Mesothelial cell of epicardium (in vitro differentiated cells): ENCODE measurements at regions not wholly inside any gene's neighbourhood (a gene's known extent, or its start where the extent isn't known, plus 50 kb on each side); places are given as distances from the start of the nearest gene placed in this dataset.

Source experiments
- DNase-seq, 2 experiments: peaks; one replicate each; pipeline ENCODE4 v3.0.0; 2021; ENCODE audit warnings: low spot score in 2 of 2; ENCODE audit not compliant: unreplicated experiment in 2 of 2
- H3K27ac Mint-ChIP-seq: 2 replicates; pipeline ENCODE4 v1.8.0; 2021; ENCODE audit warnings: mixed read lengths
- H3K27me3 Mint-ChIP-seq: 2 replicates; pipeline ENCODE4 v1.8.0; 2021; ENCODE audit warnings: low read depth, mixed read lengths
- H3K36me3 Mint-ChIP-seq: 2 replicates; pipeline ENCODE4 v1.8.0; 2021; ENCODE audit warnings: mixed read lengths
- H3K4me1 Mint-ChIP-seq: 2 replicates; pipeline ENCODE4 v1.8.0; 2021; ENCODE audit warnings: mixed read lengths
- H3K4me3 Mint-ChIP-seq: 2 replicates; pipeline ENCODE4 v1.8.0; 2021; ENCODE audit warnings: mild to moderate bottlenecking, moderate library complexity, mixed read lengths
- H3K9me3 Mint-ChIP-seq: 2 replicates; pipeline ENCODE4 v1.8.0; 2021; ENCODE audit warnings: mixed read lengths
- TF ChIP-seq, protein P1 (sequence below): fragments of 200-600 bp; sonication (generic); IDR thresholded peaks from one replicate; pipeline ENCODE4 v1.5.0; 2021; ENCODE audit warnings: antibody characterized with exemption; ENCODE audit not compliant: unreplicated experiment

DNA sequence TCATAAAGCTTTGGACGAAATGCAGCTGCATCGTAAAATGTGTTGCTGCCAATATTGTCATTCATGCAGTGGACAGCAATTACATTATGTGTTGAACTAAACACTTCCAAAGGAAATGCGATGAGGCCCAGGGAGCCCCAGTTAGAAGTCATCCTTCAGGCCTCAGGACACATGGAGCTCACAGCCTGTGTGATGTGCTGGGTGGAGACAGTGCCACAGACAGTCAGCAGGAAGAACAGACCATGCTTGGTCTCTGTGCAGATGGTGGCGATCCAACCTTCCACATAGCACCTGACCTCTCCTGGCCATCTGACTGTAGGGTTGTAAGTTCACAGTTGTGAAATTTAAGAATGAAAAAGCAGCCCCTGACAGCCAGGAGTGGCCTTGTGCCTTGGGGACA is 118.3 kb upstream of the ALKAL2 start:
- Mint-ChIP-seq H3K4me3 (no peak overlapping the region), H3K27me3 (peaks cover 44% of the 10 kb centered on the region), H3K27ac (no peak overlapping the region), H3K36me3 (no peaks in the 10 kb centered on the region), H3K9me3 (peaks cover 18% of the 10 kb centered on the region), H3K4me1 (peaks cover 13% of the 10 kb centered on the region)
- peak in 1 of 2 experiments; percentile 16 for DNase-seq
- TF ChIP-seq, protein P1, sequence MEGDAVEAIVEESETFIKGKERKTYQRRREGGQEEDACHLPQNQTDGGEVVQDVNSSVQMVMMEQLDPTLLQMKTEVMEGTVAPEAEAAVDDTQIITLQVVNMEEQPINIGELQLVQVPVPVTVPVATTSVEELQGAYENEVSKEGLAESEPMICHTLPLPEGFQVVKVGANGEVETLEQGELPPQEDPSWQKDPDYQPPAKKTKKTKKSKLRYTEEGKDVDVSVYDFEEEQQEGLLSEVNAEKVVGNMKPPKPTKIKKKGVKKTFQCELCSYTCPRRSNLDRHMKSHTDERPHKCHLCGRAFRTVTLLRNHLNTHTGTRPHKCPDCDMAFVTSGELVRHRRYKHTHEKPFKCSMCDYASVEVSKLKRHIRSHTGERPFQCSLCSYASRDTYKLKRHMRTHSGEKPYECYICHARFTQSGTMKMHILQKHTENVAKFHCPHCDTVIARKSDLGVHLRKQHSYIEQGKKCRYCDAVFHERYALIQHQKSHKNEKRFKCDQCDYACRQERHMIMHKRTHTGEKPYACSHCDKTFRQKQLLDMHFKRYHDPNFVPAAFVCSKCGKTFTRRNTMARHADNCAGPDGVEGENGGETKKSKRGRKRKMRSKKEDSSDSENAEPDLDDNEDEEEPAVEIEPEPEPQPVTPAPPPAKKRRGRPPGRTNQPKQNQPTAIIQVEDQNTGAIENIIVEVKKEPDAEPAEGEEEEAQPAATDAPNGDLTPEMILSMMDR, result no peak

DNA sequence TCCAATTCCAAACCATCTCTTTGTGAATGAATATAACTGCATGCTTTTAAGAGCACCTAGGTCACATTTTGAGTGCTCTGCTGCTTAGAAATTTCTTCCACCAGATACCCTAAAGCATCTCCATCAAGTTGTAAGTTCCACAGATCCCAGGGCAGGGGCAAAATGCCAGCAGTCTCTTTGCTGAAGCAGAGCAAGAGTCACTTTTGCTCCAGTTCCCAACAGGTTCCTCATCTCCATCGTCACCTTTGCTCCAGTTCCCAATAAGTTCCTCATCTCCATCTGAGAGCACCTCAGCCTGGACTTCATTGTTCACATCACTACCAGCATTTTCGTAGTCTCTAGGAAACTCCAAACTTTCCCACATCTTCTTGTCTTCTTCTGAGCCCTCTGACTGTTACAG is 116.7 kb upstream of the ALKAL2 start:
- Mint-ChIP-seq H3K9me3 (peaks cover 11% of the 10 kb centered on the region), H3K4me1 (peaks cover 18% of the 10 kb centered on the region), H3K36me3 (no peaks in the 10 kb centered on the region), H3K27ac (no peak overlapping the region), H3K4me3 (no peak overlapping the region), H3K27me3 (peaks cover 41% of the 10 kb centered on the region)
- DNase-seq, result no peak
- TF ChIP-seq, protein P1, result no peak

DNA sequence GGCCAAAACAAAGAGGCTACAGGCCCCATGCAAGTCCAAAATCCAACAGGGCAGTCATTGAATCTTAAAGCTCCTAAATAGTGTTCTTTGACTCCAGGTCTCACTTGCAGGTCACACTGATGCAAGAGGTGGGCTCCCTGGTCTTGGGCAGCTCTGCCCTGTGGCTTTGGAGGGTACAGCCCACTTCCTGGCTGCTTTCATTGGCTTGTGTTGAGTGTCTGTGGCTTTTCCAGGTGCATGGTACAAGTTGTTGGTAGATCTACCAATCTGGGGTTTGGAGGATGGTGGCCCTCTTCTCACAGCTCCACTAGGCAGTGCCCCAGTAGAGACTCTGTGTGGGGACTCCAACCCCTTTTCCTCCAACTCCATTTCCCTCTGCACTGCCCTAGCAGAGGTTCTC is 115.8 kb upstream of the ALKAL2 start:
- peaks cover 37% of the 10 kb centered on the region for H3K27me3 Mint-ChIP-seq
- no peaks in the 10 kb centered on the region for H3K36me3 Mint-ChIP-seq
- no peak overlapping the region for H3K27ac Mint-ChIP-seq
- H3K4me3 Mint-ChIP-seq, result no peak overlapping the region
- DNase-seq, result peak in 1 of 2 experiments; percentile 19
- H3K4me1 Mint-ChIP-seq, result peaks cover 18% of the 10 kb centered on the region
- TF ChIP-seq, protein P1, result no peak
- H3K9me3 Mint-ChIP-seq, result peaks cover 11% of the 10 kb centered on the region

DNA sequence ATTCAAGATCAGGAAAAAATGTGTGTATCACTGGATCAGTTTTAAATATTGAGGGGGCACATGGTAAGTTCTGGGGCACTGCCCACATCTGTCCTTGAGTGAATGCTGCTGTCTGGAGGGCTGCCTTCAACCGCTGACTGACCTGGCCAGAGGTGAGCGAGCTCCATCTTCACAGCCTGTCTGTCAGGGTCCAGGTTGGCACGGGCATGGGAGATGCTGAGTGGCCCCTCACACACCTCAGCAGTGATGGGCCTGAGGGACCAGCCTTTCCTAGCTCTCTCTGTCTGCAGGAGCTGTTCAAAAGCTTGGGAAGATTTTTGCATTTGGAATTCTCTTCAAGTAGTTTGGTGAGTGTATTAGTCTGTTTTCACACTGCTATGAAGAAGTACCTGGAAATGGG is 114.8 kb upstream of the ALKAL2 start:
- Mint-ChIP-seq H3K27ac (no peak overlapping the region), H3K4me3 (no peak overlapping the region), H3K4me1 (peaks cover 18% of the 10 kb centered on the region), H3K36me3 (no peaks in the 10 kb centered on the region), H3K9me3 (peaks cover 11% of the 10 kb centered on the region), H3K27me3 (peaks cover 30% of the 10 kb centered on the region)
- TF ChIP-seq, protein P1, result no peak
- peak in 1 of 2 experiments; percentile 29 for DNase-seq

DNA sequence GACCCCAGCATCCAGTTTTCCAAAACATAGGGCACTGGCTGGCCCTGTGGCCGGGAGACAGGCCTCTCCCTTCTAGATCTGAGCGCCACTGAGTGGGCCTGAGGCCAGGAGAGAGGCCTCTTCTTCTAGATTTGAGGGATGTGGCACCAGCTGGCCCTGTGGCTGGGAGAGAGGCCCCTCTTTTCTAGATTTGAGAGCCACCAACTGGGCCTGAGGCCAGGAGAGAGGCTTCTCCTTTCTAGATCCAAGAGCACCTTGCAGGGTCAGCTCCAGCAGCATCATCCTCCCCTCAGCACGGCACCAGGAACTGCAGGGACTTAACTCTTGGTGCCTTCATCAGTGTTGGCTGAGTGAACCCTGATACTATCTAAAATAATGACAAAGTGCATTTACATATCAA is 114.3 kb upstream of the ALKAL2 start:
- Mint-ChIP-seq H3K36me3 (no peaks in the 10 kb centered on the region), H3K4me3 (no peak overlapping the region)
- peak in 1 of 2 experiments; percentile 25 for DNase-seq

More for the DNA sequence above, 114.3 kb upstream of the ALKAL2 start:
- H3K27me3 Mint-ChIP-seq, result peaks cover 26% of the 10 kb centered on the region
- H3K27ac Mint-ChIP-seq, result no peak overlapping the region
- peaks cover 11% of the 10 kb centered on the region for H3K9me3 Mint-ChIP-seq
- TF ChIP-seq, protein P1, result no peak
- peaks cover 21% of the 10 kb centered on the region for H3K4me1 Mint-ChIP-seq
